HG02981 (cell line): ENCODE measurements at regions not wholly inside any gene's neighbourhood (a gene's known extent, or its start where the extent isn't known, plus 50 kb on each side); places are given as distances from the start of the nearest gene placed in this dataset.
"Not testable (repeated sequence)": the region's sequence is repeated elsewhere in the genome, so short reads cannot be mapped to it uniquely, and the experiment has no call there.

Source experiments
- ATAC-seq: cut with Tn5 transposase; IDR thresholded peaks from one replicate; pipeline ENCODE4 v1.9.1; 2021; ENCODE audit warnings: mild to moderate bottlenecking, moderate library complexity; ENCODE audit not compliant: unreplicated experiment

- ATAC-seq, result no peak
These were observed 862.7 kb downstream of the PLA2G4A start for GRCh38 chr1:187691439-187691838.

DNA sequence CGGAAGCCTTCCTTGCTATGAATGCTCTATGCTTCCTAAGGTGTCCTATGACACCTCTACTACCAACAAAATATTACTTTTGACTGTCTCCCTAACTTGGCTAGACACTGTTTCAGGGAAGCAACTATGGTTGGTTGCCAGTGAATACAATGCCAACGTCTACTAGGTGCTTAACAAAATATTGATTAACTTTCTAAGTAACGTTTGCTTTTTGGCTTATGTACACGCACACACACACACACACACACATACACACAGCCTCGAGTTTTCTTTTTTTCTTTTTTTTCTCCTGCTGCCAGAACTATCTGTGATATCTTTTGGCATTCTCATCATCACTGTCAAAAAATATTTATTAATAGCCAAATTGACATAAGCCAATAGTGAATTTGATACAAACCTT is 864.0 kb downstream of the PLA2G4A start:
- ATAC-seq, result no peak

DNA sequence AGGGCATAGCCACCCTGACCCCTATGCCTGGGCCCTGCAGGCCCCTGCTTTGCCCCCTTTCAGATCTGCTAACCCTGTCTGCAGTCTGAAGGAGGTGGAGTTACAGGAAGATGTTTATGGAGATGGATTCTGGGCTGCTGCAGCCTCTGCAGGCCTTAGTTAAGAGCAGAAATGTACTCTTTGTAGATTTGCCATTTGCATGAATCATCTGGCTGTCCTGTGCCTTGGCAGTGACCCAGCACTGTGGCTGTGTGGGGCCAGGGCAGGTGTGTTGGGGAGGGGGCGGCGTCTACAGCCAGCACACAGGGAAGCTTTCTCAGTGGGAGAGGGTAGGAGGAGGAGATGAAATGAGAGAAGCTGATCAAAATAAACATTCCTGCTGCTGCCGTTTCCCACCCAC is 867.3 kb downstream of the PLA2G4A start:
- no peak for ATAC-seq

GRCh38 chr1:187703138-187704130 is 874.7 kb downstream of the PLA2G4A start:
- not testable (repeated sequence) for ATAC-seq

GRCh38 chr1:187714470-187714869 is 885.7 kb downstream of the PLA2G4A start:
- no peak for ATAC-seq

DNA sequence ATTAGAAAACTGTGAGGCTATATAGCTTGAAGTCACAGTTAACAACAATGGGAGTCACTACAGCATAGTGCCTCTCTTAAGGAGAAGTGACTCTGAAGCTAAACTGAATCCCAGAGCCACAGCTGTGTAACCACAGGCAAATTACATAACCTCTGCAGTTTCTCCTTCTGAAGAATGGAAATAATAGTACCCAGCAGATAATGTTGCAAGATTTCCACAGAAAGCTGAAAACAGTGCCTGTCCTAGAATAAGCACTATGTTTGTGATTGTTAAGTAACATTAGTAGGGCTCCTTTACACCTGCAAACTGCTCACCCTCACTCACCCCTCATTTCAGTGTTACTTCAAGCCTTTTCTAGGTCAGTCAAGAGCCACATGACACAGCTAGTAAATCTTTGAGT is 886.7 kb downstream of the PLA2G4A start:
- ATAC-seq, result no peak

- ATAC-seq, result no peak
These were observed 887.4 kb downstream of the PLA2G4A start for GRCh38 chr1:187716160-187716559.

- no peak for ATAC-seq
These were observed 889.8 kb downstream of the PLA2G4A start for GRCh38 chr1:187718527-187718926.

DNA sequence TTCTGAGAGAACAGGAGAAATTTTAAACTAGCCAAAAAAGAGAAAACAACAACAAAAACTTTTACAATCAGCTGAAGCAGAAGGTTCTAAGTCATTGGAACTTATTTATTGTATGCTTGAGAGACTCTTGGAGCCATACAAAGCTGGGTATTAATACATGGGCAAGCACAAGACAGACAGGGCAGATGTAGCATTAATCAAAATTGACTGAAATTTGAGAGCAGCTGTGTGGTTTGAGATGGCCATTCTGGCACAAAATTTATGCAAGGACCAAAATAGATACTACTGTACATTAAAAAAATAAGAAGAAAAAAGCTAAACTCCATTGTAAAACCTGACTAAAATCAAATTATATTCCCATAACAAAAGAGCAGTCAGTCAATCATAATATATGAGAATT is 892.5 kb downstream of the PLA2G4A start:
- ATAC-seq, result no peak

DNA sequence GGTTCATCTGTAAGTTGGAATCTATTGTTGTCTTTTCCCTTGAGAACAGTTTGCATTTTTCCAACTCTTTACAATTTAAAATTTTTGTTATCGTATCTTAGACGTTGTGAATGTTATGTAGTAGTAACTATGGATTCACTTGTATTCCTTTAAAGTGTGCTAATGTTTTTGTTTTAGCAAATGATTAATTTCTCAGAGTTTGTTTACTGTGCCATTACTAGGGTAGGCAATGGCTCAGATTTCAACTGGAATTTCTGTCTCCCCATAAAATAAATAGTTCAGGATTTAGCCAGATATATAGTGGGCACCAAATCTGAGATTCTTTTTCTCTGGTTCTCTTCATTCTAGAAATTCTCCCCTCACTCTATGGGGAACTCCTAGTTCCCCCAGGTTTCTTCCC is 896.5 kb downstream of the PLA2G4A start:
- ATAC-seq, result no peak

DNA sequence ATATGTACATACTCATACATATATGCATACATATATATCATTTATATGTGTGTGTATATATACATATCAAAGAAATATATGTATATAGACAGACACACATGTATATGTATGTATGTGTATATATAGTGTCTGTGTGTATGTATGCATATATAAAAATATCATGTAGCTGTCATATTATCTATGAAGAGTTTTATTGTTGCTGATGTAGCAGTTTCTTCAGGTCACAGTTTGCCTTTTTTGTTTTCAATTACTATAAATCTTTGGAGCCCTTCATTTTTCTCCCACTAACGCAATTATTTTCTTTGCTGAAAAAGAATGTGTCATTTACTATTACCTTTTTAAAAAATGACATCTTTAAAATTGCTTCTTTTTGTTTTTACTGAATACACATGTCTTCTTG is 904.5 kb downstream of the PLA2G4A start:
- ATAC-seq, result no peak

DNA sequence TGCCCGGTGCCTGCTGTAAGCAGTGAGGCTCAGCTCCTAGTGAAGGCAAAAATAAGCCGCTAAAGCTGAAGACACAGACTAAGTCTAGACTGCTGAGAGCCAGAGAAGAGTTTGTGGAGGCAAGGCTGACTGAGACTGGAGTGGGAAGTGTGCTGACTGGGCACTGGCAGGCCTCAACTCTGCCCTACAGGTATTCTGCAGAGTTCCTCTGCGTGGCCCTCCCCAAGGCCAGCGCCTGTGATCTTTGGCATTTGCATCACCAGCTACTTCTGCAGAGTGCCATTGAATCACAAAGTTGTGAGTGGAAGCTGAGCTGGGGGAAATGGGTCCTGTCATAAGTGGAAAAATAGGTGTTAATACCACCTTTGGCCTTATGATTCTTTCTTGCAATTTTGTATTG is 905.7 kb downstream of the PLA2G4A start:
- no peak for ATAC-seq

DNA sequence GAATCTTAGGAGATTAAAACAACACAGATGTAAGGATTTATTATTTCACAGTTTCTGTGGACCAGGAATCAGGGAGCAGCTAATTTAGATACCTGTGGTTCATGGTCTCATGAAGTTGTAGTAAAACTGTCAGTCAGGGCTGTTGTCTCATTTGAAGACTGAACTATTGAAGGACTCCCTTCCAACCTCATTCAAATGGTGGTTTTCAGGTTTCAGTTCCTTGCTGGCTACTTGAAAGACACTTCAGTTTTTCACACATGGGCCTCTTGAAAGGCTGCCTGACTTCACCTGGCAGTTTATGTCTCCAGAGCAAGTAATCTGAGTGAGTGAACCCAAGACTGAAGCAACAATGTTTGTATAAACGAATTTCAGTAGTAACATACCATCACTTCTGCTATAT is 915.9 kb downstream of the PLA2G4A start:
- peak; percentile 92 for ATAC-seq

GRCh38 chr1:187755536-187755935 is 926.8 kb downstream of the PLA2G4A start:
- ATAC-seq, result no peak

DNA sequence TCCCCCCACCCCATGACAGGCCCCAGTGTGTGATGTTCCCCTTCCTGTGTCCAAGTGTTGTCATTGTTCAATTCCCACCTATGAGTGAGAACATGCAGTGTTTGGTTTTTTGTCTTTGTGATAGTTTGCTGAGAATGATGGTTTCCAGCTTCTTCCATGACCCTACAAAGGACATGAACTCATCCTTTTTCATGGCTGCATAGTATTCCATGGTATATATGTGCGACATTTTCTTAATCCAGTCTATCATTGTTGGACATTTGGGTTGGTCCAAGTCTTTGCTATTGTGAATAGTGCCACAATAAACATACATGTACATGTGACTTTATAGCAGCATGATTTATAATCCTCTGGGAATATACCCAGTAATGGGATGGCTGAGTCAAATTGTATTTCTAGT is 927.9 kb downstream of the PLA2G4A start:
- not testable (repeated sequence) for ATAC-seq

DNA sequence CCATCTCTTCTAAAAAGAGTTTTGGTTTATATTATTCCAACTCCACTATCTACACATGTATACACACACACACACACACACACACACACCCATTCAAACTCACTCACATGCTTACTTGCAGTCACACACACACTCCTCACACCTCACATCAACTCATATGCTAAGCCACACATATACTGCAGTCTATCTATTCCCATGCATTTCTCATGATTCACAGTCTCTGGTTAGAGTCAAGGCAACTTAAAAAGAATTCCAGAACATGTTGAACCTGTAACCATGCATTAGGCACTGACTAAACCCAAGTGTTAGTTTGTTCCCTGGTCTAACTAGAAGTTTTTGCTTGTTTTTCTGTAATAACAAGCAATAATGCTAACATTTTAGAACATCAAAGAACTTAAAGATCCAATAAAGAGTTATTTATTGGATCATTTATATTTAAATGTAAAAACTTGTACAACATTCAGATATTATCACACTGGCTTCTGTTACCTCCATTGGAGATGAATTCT is 931.1 kb downstream of the PLA2G4A start:
- ATAC-seq, result no peak

GRCh38 chr1:187762118-187762517 is 933.4 kb downstream of the PLA2G4A start:
- no peak for ATAC-seq

DNA sequence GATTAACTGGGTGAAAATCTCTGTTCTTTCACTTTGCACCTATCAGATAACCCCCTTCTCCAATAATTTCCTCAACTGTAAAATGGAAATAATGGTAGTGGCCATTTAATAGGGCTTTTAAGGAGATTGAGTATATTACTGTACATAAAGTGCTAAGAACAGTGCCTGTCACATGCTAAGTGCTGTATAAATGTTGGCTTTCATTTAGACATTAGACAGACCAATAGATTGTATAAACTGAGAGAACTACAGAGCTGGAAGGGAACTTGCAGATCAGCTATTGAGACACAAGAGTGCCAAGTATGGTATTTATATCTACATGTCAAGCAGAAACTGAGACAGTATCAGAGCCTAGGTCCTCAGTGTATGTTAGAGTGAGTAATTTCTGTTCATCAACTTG is 934.7 kb downstream of the PLA2G4A start:
- ATAC-seq, result no peak

DNA sequence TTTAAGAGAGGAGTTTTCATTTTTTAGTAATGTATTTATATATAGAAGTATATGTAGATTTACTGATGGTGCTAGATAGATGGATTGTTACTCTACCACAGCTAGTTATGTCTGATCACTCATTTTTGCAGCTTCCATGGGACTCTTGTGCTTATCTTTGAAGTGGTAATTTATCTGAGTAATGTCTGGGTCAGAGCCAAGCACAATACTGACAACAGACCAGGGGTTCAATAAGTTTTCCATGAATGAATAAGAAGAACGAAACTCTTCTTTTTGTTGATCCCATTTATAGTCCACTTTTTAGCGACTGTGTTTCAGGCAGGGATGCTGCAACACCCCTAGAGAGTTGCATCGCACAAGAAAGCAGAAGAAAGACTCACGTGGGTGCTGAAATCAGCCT is 935.2 kb downstream of the PLA2G4A start:
- no peak for ATAC-seq

- ATAC-seq, result no peak
These were observed 942.6 kb downstream of the PLA2G4A start for GRCh38 chr1:187771396-187771795.

GRCh38 chr1:187773168-187773567 is 944.4 kb downstream of the PLA2G4A start:
- ATAC-seq, result no peak

DNA sequence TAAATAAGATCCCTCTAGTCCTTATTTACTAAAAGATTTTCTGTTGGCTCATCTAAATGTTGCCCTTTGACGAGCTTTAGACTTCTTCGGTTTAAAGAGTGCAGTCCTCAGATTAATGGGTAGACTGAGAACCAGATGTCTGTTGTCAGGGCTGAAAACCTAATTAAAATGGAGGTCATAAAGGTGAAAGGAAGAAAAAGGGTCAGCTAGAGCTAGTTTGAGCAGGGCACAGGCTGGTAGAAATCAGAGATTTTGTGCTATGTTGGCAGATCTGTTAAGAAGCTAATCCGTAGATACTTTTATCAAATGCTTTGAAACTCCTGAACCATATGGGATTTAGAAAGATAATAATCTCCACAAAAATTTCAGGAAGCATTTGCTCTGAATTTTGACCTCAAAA is 959.0 kb downstream of the PLA2G4A start:
- ATAC-seq, result no peak
